Loucy (cell line): ENCODE measurements at regions not wholly inside any gene's neighbourhood (a gene's known extent, or its start where the extent isn't known, plus 50 kb on each side); places are given as distances from the start of the nearest gene placed in this dataset.
"Not testable (repeated sequence)": the region's sequence is repeated elsewhere in the genome, so short reads cannot be mapped to it uniquely, and the experiment has no call there.

ENCODE experiments used
- H2AFZ ChIP-seq: fragments of 200-600 bp; sonication (generic); 2 replicates; pipeline ENCODE4 v1.6.0; 2016; ENCODE audit warnings: antibody characterized with exemption, mild to moderate bottlenecking, low read length, moderate library complexity
- H3F3A ChIP-seq: fragments of 200-600 bp; 2 replicates; pipeline ENCODE4 v1.6.0; 2016; ENCODE audit warnings: antibody characterized with exemption, low read depth, mild to moderate bottlenecking
- H3K27me3 ChIP-seq: fragments of 200-600 bp; sonication (generic); 2 replicates; pipeline ENCODE4 v1.6.1; 2014; ENCODE audit warnings: low read length, mild to moderate bottlenecking; ENCODE audit not compliant: insufficient read depth, poor library complexity, severe bottlenecking
- H3K36me3 ChIP-seq: fragments of 200-600 bp; sonication (generic); 2 replicates; pipeline ENCODE4 v1.6.1; 2016; ENCODE audit warnings: low read length; ENCODE audit not compliant: insufficient read depth
- H3K4me1 ChIP-seq: fragments of 200-600 bp; sonication (generic); 2 replicates; pipeline ENCODE4 v1.5.1; 2014; ENCODE audit warnings: low read length, mild to moderate bottlenecking; ENCODE audit not compliant: insufficient read depth, poor library complexity, severe bottlenecking
- H3K4me2 ChIP-seq: fragments of 200-600 bp; sonication (generic); 2 replicates; pipeline ENCODE4 v1.6.0; 2014; ENCODE audit warnings: antibody characterized with exemption, low read length, low read depth, mild to moderate bottlenecking; ENCODE audit not compliant: poor library complexity, severe bottlenecking
- H3K4me3 ChIP-seq: fragments of 200-600 bp; sonication (generic); 2 replicates; pipeline ENCODE4 v1.5.1; 2014; ENCODE audit warnings: low read length, mild to moderate bottlenecking, mixed read lengths; ENCODE audit not compliant: poor library complexity, severe bottlenecking
- H3K79me2 ChIP-seq: fragments of 200-600 bp; sonication (generic); 2 replicates; pipeline ENCODE4 v1.6.1; 2014; ENCODE audit warnings: low read length; ENCODE audit not compliant: insufficient read depth
- H3K9ac ChIP-seq: fragments of 200-600 bp; sonication (generic); 2 replicates; pipeline ENCODE4 v1.6.0; 2014; ENCODE audit warnings: mild to moderate bottlenecking, low read depth, low read length, moderate library complexity; ENCODE audit not compliant: poor library complexity, severe bottlenecking
- H3K9me2 ChIP-seq: fragments of 200-600 bp; sonication (generic); replicated peaks from 2 replicates; pipeline ENCODE4 v1.6.1; 2016; ENCODE audit warnings: low read depth, low read length, mixed read lengths
- H3K9me3 ChIP-seq: fragments of 200-600 bp; sonication (generic); 2 replicates; pipeline ENCODE4 v1.6.1; 2014; ENCODE audit warnings: mild to moderate bottlenecking, antibody characterized with exemption, low read length, low read depth; ENCODE audit not compliant: insufficient read depth
- H4K20me1 ChIP-seq: fragments of 200-600 bp; sonication (generic); 2 replicates; pipeline ENCODE4 v1.6.0; 2014; ENCODE audit warnings: antibody characterized with exemption, low read length, mild to moderate bottlenecking; ENCODE audit not compliant: insufficient read depth, poor library complexity, severe bottlenecking

- not testable (repeated sequence) for H4K20me1 ChIP-seq, H3K9me3 ChIP-seq, H3K9me2 ChIP-seq, H3K36me3 ChIP-seq, H2AFZ ChIP-seq, H3K4me1 ChIP-seq, H3K27me3 ChIP-seq, H3F3A ChIP-seq
- Histone ChIP-seq H3K79me2 (peaks cover 29% of the 10 kb centered on the region), H3K4me2 (peak overlapping the region; percentile 24), H3K9ac (peak overlapping the region; percentile 81), H3K4me3 (peak overlapping the region; percentile 25)
These were observed 64.7 kb upstream of the MUC20 start for GRCh38 chr3:195656091-195656490.

- not testable (repeated sequence) for H3F3A ChIP-seq, H3K9me2 ChIP-seq, H3K9me3 ChIP-seq, H3K9ac ChIP-seq, H4K20me1 ChIP-seq, H3K4me1 ChIP-seq, H3K36me3 ChIP-seq, H3K4me3 ChIP-seq, H3K27me3 ChIP-seq, H3K4me2 ChIP-seq, H2AFZ ChIP-seq
- peaks cover 25% of the 10 kb centered on the region for H3K79me2 ChIP-seq
These were observed 66.0 kb upstream of the MUC20 start for GRCh38 chr3:195654746-195655145.

GRCh38 chr3:195654138-195654537 is 66.6 kb upstream of the MUC20 start:
- H3K4me2 ChIP-seq, H3K9ac ChIP-seq, H2AFZ ChIP-seq, H3K9me2 ChIP-seq, H3K27me3 ChIP-seq, H4K20me1 ChIP-seq, H3K4me1 ChIP-seq, H3K9me3 ChIP-seq, H3K36me3 ChIP-seq, H3K4me3 ChIP-seq, H3F3A ChIP-seq: not testable (repeated sequence)
- peaks cover 20% of the 10 kb centered on the region for H3K79me2 ChIP-seq

GRCh38 chr3:195653641-195654040 is 67.1 kb upstream of the MUC20 start:
- not testable (repeated sequence) for H4K20me1 ChIP-seq, H3K9me3 ChIP-seq, H3K4me2 ChIP-seq, H3K4me1 ChIP-seq, H3K9me2 ChIP-seq, H3K4me3 ChIP-seq, H3F3A ChIP-seq, H3K36me3 ChIP-seq, H3K9ac ChIP-seq, H3K27me3 ChIP-seq, H2AFZ ChIP-seq
- peaks cover 15% of the 10 kb centered on the region for H3K79me2 ChIP-seq

- not testable (repeated sequence) for H3F3A ChIP-seq, H3K9me2 ChIP-seq, H3K4me2 ChIP-seq, H3K27me3 ChIP-seq, H3K79me2 ChIP-seq, H3K9ac ChIP-seq, H4K20me1 ChIP-seq, H3K4me3 ChIP-seq, H3K4me1 ChIP-seq, H2AFZ ChIP-seq, H3K9me3 ChIP-seq, H3K36me3 ChIP-seq
These were observed 64.4 kb upstream of the APOD start for GRCh38 chr3:195647912-195648702.

- not testable (repeated sequence) for H3K36me3 ChIP-seq, H4K20me1 ChIP-seq, H3F3A ChIP-seq, H3K4me3 ChIP-seq, H3K4me1 ChIP-seq, H2AFZ ChIP-seq, H3K4me2 ChIP-seq, H3K9ac ChIP-seq, H3K9me2 ChIP-seq, H3K79me2 ChIP-seq, H3K27me3 ChIP-seq, H3K9me3 ChIP-seq
These were observed 62.1 kb upstream of the APOD start for GRCh38 chr3:195645872-195646271.

- H3K79me2 ChIP-seq, H3K9ac ChIP-seq, H3K4me3 ChIP-seq, H3F3A ChIP-seq, H2AFZ ChIP-seq, H3K9me2 ChIP-seq, H3K4me2 ChIP-seq, H3K36me3 ChIP-seq, H3K27me3 ChIP-seq, H3K9me3 ChIP-seq, H4K20me1 ChIP-seq, H3K4me1 ChIP-seq: not testable (repeated sequence)
These were observed 59.5 kb upstream of the APOD start for GRCh38 chr3:195643245-195643644.
